NOMO-1 treated with dmso at 0.1 percent for 144 hours (cell line): ENCODE measurements at regions not wholly inside any gene's neighbourhood (a gene's known extent, or its start where the extent isn't known, plus 50 kb on each side); places are given as distances from the start of the nearest gene placed in this dataset.
"Not testable (repeated sequence)": the region's sequence is repeated elsewhere in the genome, so short reads cannot be mapped to it uniquely, and the experiment has no call there.

ENCODE experiments used
- DNase-seq: peaks from one replicate; lab custom pipeline; 2025; ENCODE audit not compliant: unreplicated experiment; lab: John Stamatoyannopoulos, UW

- DNase-seq = not testable (repeated sequence)
Measured at GRCh38 chr7:65613644-65614289, 240.1 kb downstream of the ZNF92 start.

GRCh38 chr7:65616111-65616510, 242.5 kb downstream of the ZNF92 start:
- DNase-seq = not testable (repeated sequence)

- not testable (repeated sequence) for DNase-seq
Measured at GRCh38 chr7:65620216-65620615, 246.6 kb downstream of the ZNF92 start.

- DNase-seq = not testable (repeated sequence)
Measured at GRCh38 chr7:65621580-65622201, 248.0 kb downstream of the ZNF92 start.

GRCh38 chr7:65631236-65631635, 241.6 kb upstream of the VKORC1L1 start:
- DNase-seq = not testable (repeated sequence)

GRCh38 chr7:65633587-65634404, 239.1 kb upstream of the VKORC1L1 start:
- DNase-seq = not testable (repeated sequence)

- DNase-seq = not testable (repeated sequence)
Measured at GRCh38 chr7:65638918-65639317, 234.0 kb upstream of the VKORC1L1 start.

GRCh38 chr7:65639717-65640116, 233.2 kb upstream of the VKORC1L1 start:
- not testable (repeated sequence) for DNase-seq

- not testable (repeated sequence) for DNase-seq
Measured at GRCh38 chr7:65643498-65643897, 229.4 kb upstream of the VKORC1L1 start.

GRCh38 chr7:65647153-65647964, 225.5 kb upstream of the VKORC1L1 start:
- DNase-seq = not testable (repeated sequence)

- not testable (repeated sequence) for DNase-seq
Measured at GRCh38 chr7:65651174-65651573, 221.7 kb upstream of the VKORC1L1 start.

- not testable (repeated sequence) for DNase-seq
Measured at GRCh38 chr7:65651826-65652592, 220.9 kb upstream of the VKORC1L1 start.

GRCh38 chr7:65652669-65653068, 220.2 kb upstream of the VKORC1L1 start:
- not testable (repeated sequence) for DNase-seq

- not testable (repeated sequence) for DNase-seq
Measured at GRCh38 chr7:65656494-65657188, 216.2 kb upstream of the VKORC1L1 start.

- not testable (repeated sequence) for DNase-seq
Measured at GRCh38 chr7:65683362-65683761, 189.5 kb upstream of the VKORC1L1 start.

GRCh38 chr7:65699026-65699714, 173.7 kb upstream of the VKORC1L1 start:
- not testable (repeated sequence) for DNase-seq

- DNase-seq = not testable (repeated sequence)
Measured at GRCh38 chr7:65699715-65700356, 173.0 kb upstream of the VKORC1L1 start.

GRCh38 chr7:65719123-65719798, 153.6 kb upstream of the VKORC1L1 start:
- DNase-seq = not testable (repeated sequence)
